Smooth muscle cell (in vitro differentiated cells): ENCODE measurements at regions not wholly inside any gene's neighbourhood (a gene's known extent, or its start where the extent isn't known, plus 50 kb on each side); places are given as distances from the start of the nearest gene placed in this dataset.

Experiments used
- DNase-seq: peaks from one replicate; lab custom pipeline; 2025; ENCODE audit not compliant: unreplicated experiment; lab: John Stamatoyannopoulos, UW
- H2AFZ ChIP-seq: fragments of 200-600 bp; sonication (generic); 2 replicates; pipeline ENCODE4 v1.6.0; 2016; ENCODE audit warnings: antibody characterized with exemption, low read depth, mild to moderate bottlenecking
- H3F3A ChIP-seq: fragments of 200-600 bp; sonication (generic); 2 replicates; pipeline ENCODE4 v1.6.0; 2017; ENCODE audit warnings: antibody characterized with exemption, low read depth
- H3K27ac ChIP-seq: fragments of 200-600 bp; sonication (generic); 2 replicates; pipeline ENCODE4 v1.5.1; 2016; ENCODE audit warnings: low read depth, mild to moderate bottlenecking
- H3K27me3 ChIP-seq: fragments of 200-600 bp; sonication (generic); 2 replicates; pipeline ENCODE4 v1.6.1; 2016; ENCODE audit warnings: low read depth, mild to moderate bottlenecking
- H3K36me3 ChIP-seq: fragments of 200-600 bp; sonication (generic); 2 replicates; pipeline ENCODE4 v1.5.1; 2016; ENCODE audit warnings: low read depth
- H3K4me1 ChIP-seq: fragments of 200-600 bp; sonication (generic); 2 replicates; pipeline ENCODE4 v1.5.1; 2016; ENCODE audit warnings: low read depth
- H3K4me2 ChIP-seq: fragments of 200-600 bp; sonication (generic); 2 replicates; pipeline ENCODE4 v1.6.0; 2016; ENCODE audit warnings: mild to moderate bottlenecking
- H3K4me3 ChIP-seq: fragments of 200-600 bp; sonication (generic); 2 replicates; pipeline ENCODE4 v1.5.1; 2016; ENCODE audit warnings: mild to moderate bottlenecking
- H3K79me2 ChIP-seq: fragments of 200-600 bp; sonication (generic); 2 replicates; pipeline ENCODE4 v1.6.0; 2016; ENCODE audit warnings: low read depth, mild to moderate bottlenecking
- H3K9ac ChIP-seq: fragments of 200-600 bp; sonication (generic); 2 replicates; pipeline ENCODE4 v1.6.0; 2016; ENCODE audit warnings: low read depth
- H3K9me3 ChIP-seq: fragments of 200-600 bp; sonication (generic); replicated peaks from 2 replicates; pipeline ENCODE4 v1.5.1; 2016; ENCODE audit warnings: low read depth
- H4K20me1 ChIP-seq: fragments of 200-600 bp; sonication (generic); 2 replicates; pipeline ENCODE4 v1.6.0; 2016; ENCODE audit warnings: low read depth
- CTCF ChIP-seq: fragments of 200-600 bp; sonication (generic); IDR thresholded peaks from 2 replicates; pipeline ENCODE4 v1.5.1; 2017; ENCODE audit warnings: borderline replicate concordance, mild to moderate bottlenecking, antibody characterized with exemption; ENCODE audit not compliant: insufficient read depth, poor library complexity, severe bottlenecking
- WGBS: methylation state at CpG from one replicate; pipeline ENCODE4 v1.1.7; 2016; ENCODE audit warnings: low lambda C conversion rate; 5-methylcytosine and 5-hydroxymethylcytosine counted together

- H3F3A ChIP-seq = no peaks in the 10 kb centered on the region
- no peak for DNase-seq
- H3K9ac ChIP-seq = no peak overlapping the region
- no peaks in the 10 kb centered on the region for H4K20me1 ChIP-seq
- no peak overlapping the region for H3K4me3 ChIP-seq
- TF ChIP-seq CTCF = no peak
- no peaks in the 10 kb centered on the region for H3K9me3 ChIP-seq
- H2AFZ ChIP-seq = no peak overlapping the region
- H3K27me3 ChIP-seq = no peaks in the 10 kb centered on the region
- H3K27ac ChIP-seq = no peak overlapping the region
- H3K36me3 ChIP-seq = no peaks in the 10 kb centered on the region
- no peaks in the 10 kb centered on the region for H3K79me2 ChIP-seq
- no peak overlapping the region for H3K4me2 ChIP-seq
- peaks cover 14% of the 10 kb centered on the region for H3K4me1 ChIP-seq
Observed at GRCh38 chr12:77608271-77608824, 222.3 kb upstream of the NAV3 start.

GRCh38 chr12:77606348-77606747 lies 224.3 kb upstream of the NAV3 start:
- peaks cover 10% of the 10 kb centered on the region for H3K4me1 ChIP-seq

GRCh38 chr12:77603946-77604345 lies 226.7 kb upstream of the NAV3 start:
- Histone ChIP-seq H3K79me2 (no peaks in the 10 kb centered on the region), H2AFZ (no peak overlapping the region), H3K27me3 (no peaks in the 10 kb centered on the region), H3K27ac (no peak overlapping the region), H3K4me3 (no peak overlapping the region), H3F3A (no peaks in the 10 kb centered on the region), H3K36me3 (no peaks in the 10 kb centered on the region), H3K4me1 (peaks cover 8% of the 10 kb centered on the region), H3K9ac (no peak overlapping the region), H4K20me1 (no peaks in the 10 kb centered on the region), H3K9me3 (no peaks in the 10 kb centered on the region), H3K4me2 (no peak overlapping the region)
- no peak for DNase-seq
- no peak for TF ChIP-seq CTCF

More at GRCh38 chr12:77606348-77606747, 224.3 kb upstream of the NAV3 start:
- H3K27ac ChIP-seq = no peak overlapping the region
- TF ChIP-seq CTCF = no peak
- no peaks in the 10 kb centered on the region for H4K20me1 ChIP-seq
- no peak overlapping the region for H2AFZ ChIP-seq
- no peak overlapping the region for H3K9ac ChIP-seq
- H3K4me3 ChIP-seq = no peak overlapping the region
- H3K36me3 ChIP-seq = no peaks in the 10 kb centered on the region
- no peaks in the 10 kb centered on the region for H3K9me3 ChIP-seq
- H3K4me2 ChIP-seq = no peak overlapping the region
- no peaks in the 10 kb centered on the region for H3F3A ChIP-seq
- no peak for DNase-seq
- no peaks in the 10 kb centered on the region for H3K79me2 ChIP-seq
- no peaks in the 10 kb centered on the region for H3K27me3 ChIP-seq

- H3K27me3 ChIP-seq = no peaks in the 10 kb centered on the region
- WGBS = 90% methylated on average over 2 of the region's 2 CpGs
- no peaks in the 10 kb centered on the region for H3K79me2 ChIP-seq
Observed at GRCh38 chr12:77601069-77601468, 229.6 kb upstream of the NAV3 start.

More at GRCh38 chr12:77601069-77601468, 229.6 kb upstream of the NAV3 start:
- no peak for TF ChIP-seq CTCF
- Histone ChIP-seq H3F3A (no peaks in the 10 kb centered on the region), H4K20me1 (no peaks in the 10 kb centered on the region), H3K9me3 (no peaks in the 10 kb centered on the region), H3K4me1 (no peaks in the 10 kb centered on the region), H3K4me2 (no peak overlapping the region), H3K27ac (no peak overlapping the region), H2AFZ (no peak overlapping the region), H3K4me3 (no peak overlapping the region), H3K36me3 (no peaks in the 10 kb centered on the region), H3K9ac (no peak overlapping the region)
- no peak for DNase-seq
